ENCODE measurements at regions not wholly inside any gene's neighbourhood (a gene's known extent, or its start where the extent isn't known, plus 50 kb on each side); places are given as distances from the start of the nearest gene placed in this dataset.
"Not testable (repeated sequence)": the region's sequence is repeated elsewhere in the genome, so short reads cannot be mapped to it uniquely, and the experiment has no call there.

DNA sequence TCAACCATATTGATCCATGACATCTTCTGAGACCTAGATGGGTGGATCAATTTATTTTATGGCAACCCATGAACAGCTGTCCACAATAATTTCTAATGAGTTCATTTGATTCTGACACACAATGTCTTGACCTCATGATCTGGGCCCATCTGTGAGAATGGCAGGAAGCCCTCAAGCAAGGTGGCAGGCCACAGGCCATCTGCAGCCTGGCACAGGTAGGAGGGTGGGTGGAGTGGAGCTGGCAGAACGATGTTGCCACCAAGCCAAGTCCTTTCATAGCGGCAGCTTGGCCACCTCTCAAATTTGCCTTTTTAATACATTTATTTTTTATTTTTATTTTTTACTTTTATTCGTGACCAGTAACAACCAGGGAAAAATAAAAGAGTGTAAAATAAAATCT lies 1181.6 kb upstream of the SORCS1 start:
- peaks cover 10% of the 10 kb centered on the region for H3K9me3 Mint-ChIP-seq
- H3K4me1 Mint-ChIP-seq, result no peaks in the 10 kb centered on the region
- no peaks in the 10 kb centered on the region for H3K27me3 Mint-ChIP-seq
- no peaks in the 10 kb centered on the region for H3K36me3 Mint-ChIP-seq
- no peak overlapping the region for H3K27ac Mint-ChIP-seq
- no peak overlapping the region for H3K4me3 Mint-ChIP-seq

DNA sequence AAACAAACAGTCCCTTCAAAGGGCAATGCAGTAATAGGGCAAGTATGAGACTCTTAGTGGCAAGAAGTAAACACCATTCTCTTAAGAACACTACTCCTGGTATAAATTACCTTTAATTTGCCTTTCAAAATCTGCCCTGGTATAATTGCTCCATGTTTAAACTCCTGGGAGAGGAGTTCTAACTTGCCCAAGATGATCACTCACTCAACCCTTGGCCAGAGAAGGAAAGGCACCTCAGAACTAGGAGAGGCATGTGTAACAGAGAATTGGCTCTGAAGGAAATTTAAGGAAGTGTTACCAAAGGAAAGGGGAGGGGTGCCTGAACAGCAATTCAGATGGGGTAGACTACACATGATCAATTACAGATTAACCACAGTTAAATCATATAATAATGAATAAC lies 1173.6 kb upstream of the SORCS1 start:
- Mint-ChIP-seq H3K4me3 (no peak overlapping the region), H3K36me3 (peaks cover 2% of the 10 kb centered on the region), H3K27ac (no peak overlapping the region), H3K4me1 (no peaks in the 10 kb centered on the region), H3K27me3 (no peaks in the 10 kb centered on the region), H3K9me3 (peaks cover 13% of the 10 kb centered on the region)

DNA sequence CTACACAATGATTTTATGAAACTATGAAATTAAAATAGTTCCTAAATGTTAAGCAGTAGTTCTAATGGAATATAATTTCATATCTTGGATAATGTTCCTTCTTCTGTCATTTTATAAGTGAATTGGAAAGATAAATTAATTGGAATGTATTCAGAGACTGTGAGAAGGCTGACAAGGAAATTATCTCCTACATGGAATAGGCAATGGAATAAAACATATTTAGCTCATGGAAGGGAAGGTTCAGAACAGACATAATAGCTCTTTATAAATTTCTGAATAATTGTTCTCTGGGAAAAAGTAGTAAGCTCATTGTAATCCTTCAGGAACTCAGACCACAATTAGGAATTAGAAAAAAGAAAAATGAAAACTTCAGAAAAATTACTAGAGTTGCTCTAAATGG lies 1172.3 kb upstream of the SORCS1 start:
- Mint-ChIP-seq H3K4me3 (no peak overlapping the region), H3K27me3 (no peaks in the 10 kb centered on the region), H3K27ac (no peak overlapping the region), H3K9me3 (peaks cover 12% of the 10 kb centered on the region), H3K36me3 (peaks cover 2% of the 10 kb centered on the region), H3K4me1 (no peaks in the 10 kb centered on the region)

DNA sequence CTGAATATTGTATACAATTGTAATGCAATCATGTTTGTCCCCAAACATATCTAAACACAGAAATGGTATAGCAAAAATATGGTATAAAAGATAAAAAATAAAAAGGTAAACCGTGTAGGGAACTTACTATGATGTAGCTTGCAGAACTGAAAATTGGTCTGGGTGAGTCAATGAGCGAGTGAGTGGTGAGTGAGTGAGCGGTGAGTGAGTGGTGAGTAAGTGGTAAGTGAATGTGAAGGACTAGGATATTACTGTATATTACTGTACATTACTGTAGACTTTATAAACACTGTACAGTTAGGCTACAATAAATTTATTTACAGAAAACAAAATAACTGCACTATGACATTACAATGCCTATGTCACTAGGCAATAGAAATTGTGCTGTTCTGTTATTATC lies 1163.2 kb upstream of the SORCS1 start:
- no peak overlapping the region for H3K4me3 Mint-ChIP-seq
- no peak overlapping the region for H3K27ac Mint-ChIP-seq
- no peaks in the 10 kb centered on the region for H3K4me1 Mint-ChIP-seq
- H3K9me3 Mint-ChIP-seq, result no peaks in the 10 kb centered on the region
- H3K27me3 Mint-ChIP-seq, result no peaks in the 10 kb centered on the region
- no peaks in the 10 kb centered on the region for H3K36me3 Mint-ChIP-seq

DNA sequence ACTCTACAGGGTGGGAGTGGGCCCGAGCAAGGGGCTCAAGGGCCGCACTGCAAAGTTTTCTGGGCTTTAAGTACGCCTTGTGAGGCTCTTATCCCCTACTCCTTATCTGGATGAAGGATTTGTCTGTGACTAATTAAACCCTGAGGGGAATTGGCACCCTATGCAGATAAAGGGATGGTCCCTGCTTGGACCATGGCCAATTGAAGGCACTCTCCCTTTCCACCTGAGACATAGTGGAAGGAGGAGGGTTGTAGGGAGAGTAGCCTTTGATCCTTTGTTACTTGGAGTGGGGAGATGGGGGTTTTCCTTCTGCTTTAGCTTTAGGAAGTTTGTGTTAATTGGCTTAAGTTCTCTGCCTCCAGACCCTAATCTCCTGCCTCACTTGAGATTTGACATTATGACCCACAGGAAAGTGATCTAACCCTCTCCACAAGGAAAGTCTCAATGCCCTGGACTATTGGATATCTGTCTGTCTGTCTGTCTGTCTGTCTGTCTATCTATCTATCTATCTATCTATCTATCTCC lies 1158.8 kb upstream of the SORCS1 start:
- Mint-ChIP-seq H3K9me3 (no peaks in the 10 kb centered on the region), H3K36me3 (no peaks in the 10 kb centered on the region), H3K4me3 (no peak overlapping the region), H3K27ac (no peak overlapping the region), H3K27me3 (no peaks in the 10 kb centered on the region), H3K4me1 (no peaks in the 10 kb centered on the region)

DNA sequence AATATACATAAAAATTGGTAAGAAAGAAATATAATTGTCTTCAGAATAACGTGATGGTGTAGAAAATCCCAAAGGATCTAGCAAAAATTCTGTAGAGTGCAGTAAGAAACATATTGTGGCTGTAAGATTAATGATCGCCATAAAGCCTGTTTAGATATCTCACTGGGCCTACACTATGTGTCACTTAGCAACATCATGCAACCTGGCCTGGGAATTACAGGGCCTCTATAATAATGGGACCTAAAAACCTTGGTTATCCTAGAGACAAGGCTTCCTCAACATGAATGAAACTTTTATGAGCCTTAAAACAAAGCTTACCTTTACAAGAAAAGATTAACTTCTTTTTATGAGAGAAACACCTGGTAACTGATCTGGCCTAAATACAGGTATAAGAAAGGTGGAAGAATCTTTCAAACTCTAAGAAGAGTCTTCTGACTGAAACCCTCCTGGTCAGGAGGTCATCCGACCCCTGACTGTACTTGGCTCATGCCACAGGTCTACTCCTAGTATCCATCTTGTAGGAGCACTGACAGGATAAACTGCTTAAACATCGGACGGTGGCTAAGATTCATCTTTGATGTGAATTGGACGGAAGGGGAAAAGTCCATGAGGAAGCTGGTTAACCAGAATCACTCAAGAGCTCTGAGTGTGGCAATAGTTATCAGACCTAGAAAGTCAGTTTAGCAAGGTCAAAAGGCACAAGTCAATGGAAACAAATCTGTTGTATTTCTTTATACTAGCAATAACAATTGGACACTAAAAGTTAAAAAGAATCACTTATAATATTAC lies 1155.1 kb upstream of the SORCS1 start:
- no peak overlapping the region for H3K4me3 Mint-ChIP-seq
- H3K27ac Mint-ChIP-seq, result no peak overlapping the region
- no peaks in the 10 kb centered on the region for H3K36me3 Mint-ChIP-seq
- no peaks in the 10 kb centered on the region for H3K4me1 Mint-ChIP-seq
- no peaks in the 10 kb centered on the region for H3K27me3 Mint-ChIP-seq
- no peaks in the 10 kb centered on the region for H3K9me3 Mint-ChIP-seq

DNA sequence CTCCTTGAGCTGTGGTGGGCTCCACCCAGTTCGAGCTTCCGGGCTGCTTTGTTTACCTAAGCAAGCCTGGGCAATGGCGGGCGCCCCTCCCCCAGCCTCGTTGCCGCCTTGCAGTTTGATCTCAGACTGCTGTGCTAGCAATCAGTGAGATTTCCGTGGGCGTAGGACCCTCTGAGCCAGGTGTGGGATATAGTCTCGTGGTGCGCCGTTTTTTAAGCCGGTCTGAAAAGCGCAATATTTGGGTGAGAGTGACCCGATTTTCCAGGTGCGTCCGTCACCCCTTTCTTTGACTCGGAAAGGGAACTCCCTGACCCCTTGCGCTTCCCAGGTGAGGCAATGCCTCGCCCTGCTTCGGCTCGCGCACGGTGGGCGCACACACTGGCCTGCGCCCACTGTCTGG lies 1151.1 kb upstream of the SORCS1 start:
- not testable (repeated sequence) for H3K27ac Mint-ChIP-seq, H3K27me3 Mint-ChIP-seq, H3K4me1 Mint-ChIP-seq, H3K36me3 Mint-ChIP-seq, H3K9me3 Mint-ChIP-seq, H3K4me3 Mint-ChIP-seq

DNA sequence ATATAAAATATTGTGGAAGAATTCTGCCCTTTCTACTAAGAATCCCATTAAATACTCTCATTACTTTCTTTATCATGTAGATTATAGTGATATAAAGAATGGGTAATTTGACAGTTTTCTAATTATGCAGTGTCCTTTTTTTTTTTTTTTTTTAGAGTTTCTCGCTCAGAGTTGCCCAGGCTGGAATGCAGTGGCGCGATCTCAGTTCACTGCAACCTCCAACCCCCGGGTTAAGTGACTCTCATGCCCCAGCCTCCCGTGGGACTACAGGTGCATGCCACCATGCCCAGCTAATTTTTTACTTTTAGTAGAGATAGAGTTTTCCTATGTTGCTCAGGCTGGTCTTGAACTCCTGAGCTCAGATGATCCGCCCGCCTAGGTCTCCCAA lies 1143.4 kb upstream of the SORCS1 start:
- Mint-ChIP-seq H3K27me3 (no peaks in the 10 kb centered on the region), H3K9me3 (no peaks in the 10 kb centered on the region), H3K27ac (no peak overlapping the region), H3K36me3 (no peaks in the 10 kb centered on the region), H3K4me1 (no peaks in the 10 kb centered on the region), H3K4me3 (no peak overlapping the region)

DNA sequence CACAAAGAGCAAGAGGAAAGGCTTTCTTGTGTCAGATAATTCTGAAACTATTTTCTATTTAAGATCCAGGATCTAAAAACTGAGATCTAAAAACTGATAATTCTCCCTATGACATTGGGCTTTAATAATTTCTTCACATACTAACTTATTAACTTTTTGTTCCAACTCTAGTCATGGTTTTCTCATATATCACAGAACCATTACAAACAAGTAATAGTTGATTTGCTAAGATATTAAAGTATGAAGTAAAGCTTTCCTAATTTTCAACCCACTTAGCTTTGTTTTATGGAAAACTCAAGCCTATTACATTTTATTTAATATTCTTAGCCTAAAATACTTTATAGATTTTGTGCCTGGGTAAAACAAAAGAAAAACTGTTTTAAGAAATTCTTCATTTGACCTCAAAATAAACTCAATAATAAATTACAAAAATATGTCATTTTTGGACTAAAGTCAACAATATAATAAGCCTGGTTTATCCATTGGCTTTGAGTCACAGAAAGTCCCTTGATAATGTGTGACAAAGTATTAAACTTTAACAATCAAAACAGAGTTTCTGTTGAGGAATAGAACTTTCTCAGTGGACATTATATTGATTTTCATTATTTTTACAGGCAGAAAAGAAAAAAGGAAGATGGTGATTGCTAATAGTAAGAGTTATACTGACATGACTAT lies 1142.9 kb upstream of the SORCS1 start:
- Mint-ChIP-seq H3K4me3 (no peak overlapping the region), H3K27ac (no peak overlapping the region), H3K27me3 (no peaks in the 10 kb centered on the region), H3K9me3 (peaks cover 3% of the 10 kb centered on the region), H3K36me3 (no peaks in the 10 kb centered on the region), H3K4me1 (no peaks in the 10 kb centered on the region)

DNA sequence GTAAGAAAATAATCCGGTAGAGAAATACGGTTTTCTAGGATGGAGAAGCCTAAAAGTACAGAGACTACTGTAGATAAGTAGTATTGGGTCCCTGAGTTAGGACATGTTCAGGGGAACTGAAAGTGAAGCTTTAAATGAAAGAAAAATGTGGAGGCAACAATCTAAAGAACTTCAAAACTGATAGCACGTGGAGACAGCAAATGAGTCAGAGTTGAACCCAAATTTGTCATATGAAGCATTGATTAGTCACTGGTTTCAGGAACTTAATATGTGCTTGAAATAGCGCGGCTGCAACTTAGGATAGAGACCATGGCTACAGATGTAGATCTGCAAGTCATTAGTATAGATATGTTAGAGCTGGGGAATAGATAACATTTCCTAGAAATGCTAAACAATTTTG lies 1138.6 kb upstream of the SORCS1 start:
- H3K4me3 Mint-ChIP-seq, result no peak overlapping the region
- H3K36me3 Mint-ChIP-seq, result no peaks in the 10 kb centered on the region
- no peak overlapping the region for H3K27ac Mint-ChIP-seq
- no peaks in the 10 kb centered on the region for H3K27me3 Mint-ChIP-seq
- H3K4me1 Mint-ChIP-seq, result no peaks in the 10 kb centered on the region
- peaks cover 5% of the 10 kb centered on the region for H3K9me3 Mint-ChIP-seq

DNA sequence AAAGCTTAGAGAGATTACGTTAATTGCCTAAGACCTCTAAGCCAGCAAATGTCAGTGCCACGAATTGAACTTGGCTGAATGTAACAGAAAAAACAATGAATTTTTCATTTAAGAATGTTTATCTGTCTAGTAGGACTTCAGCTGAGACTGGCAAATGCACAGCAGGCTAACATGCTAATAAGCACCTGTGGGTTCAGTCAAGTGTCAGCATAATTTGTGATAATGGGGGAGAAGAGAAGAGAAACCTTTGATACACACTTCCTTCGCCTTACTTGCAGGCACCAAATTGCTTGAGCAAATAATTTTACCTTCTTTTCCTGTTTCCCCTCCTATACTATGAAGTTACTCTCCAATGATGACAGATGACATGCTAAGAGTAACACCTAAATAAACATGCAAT lies 1136.5 kb upstream of the SORCS1 start:
- Mint-ChIP-seq H3K9me3 (peaks cover 5% of the 10 kb centered on the region), H3K27me3 (no peaks in the 10 kb centered on the region), H3K27ac (no peak overlapping the region), H3K4me1 (no peaks in the 10 kb centered on the region), H3K4me3 (no peak overlapping the region), H3K36me3 (no peaks in the 10 kb centered on the region)

DNA sequence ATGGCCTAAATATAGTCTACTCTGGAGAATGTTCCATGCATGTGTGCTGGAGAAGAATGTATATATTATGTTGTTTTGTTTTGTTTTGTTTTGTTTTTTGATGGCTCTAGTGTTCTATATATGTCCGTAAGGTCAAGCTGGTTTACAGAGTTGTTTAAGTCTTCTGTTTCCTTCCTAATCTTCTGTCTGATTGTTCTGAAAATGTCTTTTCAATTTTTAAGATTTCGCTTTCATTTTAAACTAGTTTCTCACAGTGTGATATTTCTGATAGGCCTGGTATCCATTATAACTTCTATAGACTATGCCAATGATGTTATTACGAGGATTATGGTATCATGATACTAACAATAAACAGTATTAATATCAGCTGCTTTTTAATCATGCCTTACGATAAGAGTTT lies 1126.3 kb upstream of the SORCS1 start:
- no peak overlapping the region for H3K27ac Mint-ChIP-seq
- no peak overlapping the region for H3K4me3 Mint-ChIP-seq
- H3K9me3 Mint-ChIP-seq, result peaks cover 12% of the 10 kb centered on the region
- H3K4me1 Mint-ChIP-seq, result no peaks in the 10 kb centered on the region
- H3K27me3 Mint-ChIP-seq, result no peaks in the 10 kb centered on the region
- H3K36me3 Mint-ChIP-seq, result no peaks in the 10 kb centered on the region

DNA sequence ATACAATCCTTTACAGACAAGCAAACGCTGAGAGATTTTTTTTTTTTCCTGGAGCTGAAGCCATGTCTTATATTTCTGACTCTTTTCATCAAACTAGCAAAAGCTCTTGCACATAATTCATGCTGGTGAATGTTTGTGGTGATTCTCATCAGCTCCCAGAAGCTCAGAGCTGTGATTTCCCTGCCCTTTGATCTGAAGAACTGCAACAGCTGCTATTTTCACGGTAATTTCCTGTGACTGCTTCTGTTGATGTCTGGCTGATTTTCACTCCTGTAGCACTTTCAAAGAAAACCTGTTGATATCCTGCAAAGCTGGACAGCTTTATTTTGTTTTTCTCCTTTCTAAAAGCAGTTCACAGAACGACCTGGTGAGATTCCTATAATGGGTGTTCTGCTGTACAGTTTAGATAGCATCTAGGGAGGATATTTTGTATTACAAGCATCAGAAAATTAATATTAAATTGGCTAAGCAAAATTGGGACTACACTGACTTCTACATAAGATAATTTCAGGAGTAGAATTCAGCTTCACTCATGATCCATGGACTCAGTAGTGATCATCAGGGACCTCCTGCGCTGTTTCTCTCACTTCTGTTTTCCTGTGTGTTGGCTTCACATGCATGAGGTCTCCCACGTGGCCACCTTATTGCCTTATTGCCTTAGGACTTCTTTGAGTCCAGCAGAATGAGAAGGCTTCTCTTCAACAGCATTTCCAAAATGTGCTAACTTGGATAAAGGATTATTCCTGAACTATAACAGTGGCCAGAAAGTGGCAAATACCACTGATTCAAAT lies 1111.6 kb upstream of the SORCS1 start:
- no peak overlapping the region for H3K4me3 Mint-ChIP-seq
- no peaks in the 10 kb centered on the region for H3K36me3 Mint-ChIP-seq
- H3K9me3 Mint-ChIP-seq, result peaks cover 9% of the 10 kb centered on the region
- H3K27me3 Mint-ChIP-seq, result no peaks in the 10 kb centered on the region
- H3K27ac Mint-ChIP-seq, result no peak overlapping the region
- H3K4me1 Mint-ChIP-seq, result no peaks in the 10 kb centered on the region

DNA sequence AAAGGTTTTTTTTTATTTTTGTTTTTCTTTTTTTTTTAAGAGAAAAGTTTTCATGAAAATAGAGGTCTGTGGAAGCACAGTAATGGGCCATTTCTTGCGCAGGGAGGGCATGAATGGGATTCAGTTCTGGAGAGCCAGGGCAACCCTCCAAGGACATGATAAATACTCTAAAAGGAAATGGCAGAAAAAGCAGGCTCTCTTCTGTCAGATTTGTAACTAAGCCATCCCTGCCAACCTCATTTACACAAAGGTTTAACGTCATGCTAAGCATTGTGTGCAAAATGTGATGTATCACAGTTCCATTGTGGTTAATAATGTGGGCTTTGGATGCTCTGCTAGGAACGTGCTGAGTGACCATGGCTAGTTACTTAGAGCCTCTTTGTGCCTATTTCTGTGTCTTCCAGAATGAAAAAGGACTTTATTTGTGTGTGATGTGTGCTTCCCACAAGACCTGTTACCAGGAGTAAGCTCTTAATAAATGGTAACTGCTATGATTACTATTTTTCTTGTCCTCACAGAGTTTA lies 1095.9 kb upstream of the SORCS1 start:
- H3K4me1 Mint-ChIP-seq, result no peaks in the 10 kb centered on the region
- H3K9me3 Mint-ChIP-seq, result peaks cover 5% of the 10 kb centered on the region
- H3K27ac Mint-ChIP-seq, result no peak overlapping the region
- no peaks in the 10 kb centered on the region for H3K36me3 Mint-ChIP-seq
- H3K27me3 Mint-ChIP-seq, result no peaks in the 10 kb centered on the region
- H3K4me3 Mint-ChIP-seq, result no peak overlapping the region

DNA sequence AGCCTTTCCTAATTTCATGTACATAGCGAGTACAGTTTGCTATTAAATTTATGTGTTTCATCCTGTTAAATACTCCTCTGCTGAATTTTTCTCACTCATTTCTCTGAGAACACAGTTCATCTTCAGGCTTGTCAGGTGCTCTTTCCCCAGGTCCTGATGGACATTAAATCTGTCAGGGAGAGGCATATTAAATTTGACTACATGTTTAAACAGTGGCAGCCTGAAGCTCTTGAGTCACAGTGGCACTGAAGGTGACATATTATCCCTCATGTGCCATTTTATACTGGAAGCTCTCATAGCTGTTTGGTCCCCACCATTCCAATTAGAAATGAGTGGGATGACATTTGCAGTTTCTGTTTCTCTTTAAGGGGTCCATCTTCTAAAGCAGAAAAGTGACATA lies 1089.6 kb upstream of the SORCS1 start:
- no peaks in the 10 kb centered on the region for H3K4me1 Mint-ChIP-seq
- H3K36me3 Mint-ChIP-seq, result no peaks in the 10 kb centered on the region
- no peaks in the 10 kb centered on the region for H3K9me3 Mint-ChIP-seq
- H3K4me3 Mint-ChIP-seq, result no peak overlapping the region
- H3K27me3 Mint-ChIP-seq, result no peaks in the 10 kb centered on the region
- no peak overlapping the region for H3K27ac Mint-ChIP-seq

DNA sequence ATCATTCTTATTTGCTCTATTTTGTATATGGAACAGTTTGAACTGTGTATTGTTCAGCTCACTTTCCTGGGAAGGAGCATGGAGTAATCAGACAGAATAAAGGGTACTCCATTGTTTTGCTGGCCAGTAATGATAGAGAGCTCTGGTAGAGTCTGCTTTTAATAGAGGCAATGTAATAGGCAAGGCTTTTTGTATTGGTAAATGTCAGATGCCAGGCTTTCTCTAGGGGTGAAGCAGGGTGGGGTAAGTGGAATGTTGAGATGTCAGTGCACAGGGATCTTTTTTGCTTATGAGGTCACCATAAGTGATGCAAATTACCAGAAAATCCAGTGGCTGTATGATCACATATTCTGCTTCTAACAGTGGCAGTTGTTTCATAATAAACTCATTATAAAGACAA lies 1088.3 kb upstream of the SORCS1 start:
- H3K4me1 Mint-ChIP-seq, result no peaks in the 10 kb centered on the region
- no peak overlapping the region for H3K27ac Mint-ChIP-seq
- no peaks in the 10 kb centered on the region for H3K27me3 Mint-ChIP-seq
- no peak overlapping the region for H3K4me3 Mint-ChIP-seq
- no peaks in the 10 kb centered on the region for H3K9me3 Mint-ChIP-seq
- H3K36me3 Mint-ChIP-seq, result no peaks in the 10 kb centered on the region

Measured in activated naive CD4-positive, alpha-beta T cell treated with anti-CD3 and anti-CD28 coated beads, Interleukin-2, amount 50 U/mL, for 24 hours (primary cell).